ENCODE measurements at regions not wholly inside any gene's neighbourhood (a gene's known extent, or its start where the extent isn't known, plus 50 kb on each side); places are given as distances from the start of the nearest gene placed in this dataset.
A peak's percentile ranks its signal among the peaks of the same experiment; 100 is the strongest.

DNA sequence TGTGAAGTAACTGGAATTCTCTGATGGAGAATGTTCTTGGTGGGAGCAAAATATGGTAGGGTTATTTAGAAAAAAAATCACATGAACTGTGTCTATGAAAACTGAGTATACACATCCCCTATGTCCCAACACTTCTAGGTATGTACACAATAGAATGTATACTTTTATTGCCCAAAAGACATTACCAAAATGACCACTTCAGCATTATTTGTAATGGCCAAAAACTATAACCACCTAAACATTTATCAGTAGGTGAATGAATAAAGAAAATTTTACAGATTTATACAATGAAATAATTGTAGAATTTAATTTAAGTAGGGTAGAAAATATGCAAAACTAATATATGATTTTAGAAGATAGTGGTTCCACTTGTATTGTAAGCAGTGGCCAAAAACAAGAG lies 462.8 kb downstream of the KCNJ3 start:
- no peak for DNase-seq (ENCODE audit: extremely low spot score)
- TF ChIP-seq, protein P1, sequence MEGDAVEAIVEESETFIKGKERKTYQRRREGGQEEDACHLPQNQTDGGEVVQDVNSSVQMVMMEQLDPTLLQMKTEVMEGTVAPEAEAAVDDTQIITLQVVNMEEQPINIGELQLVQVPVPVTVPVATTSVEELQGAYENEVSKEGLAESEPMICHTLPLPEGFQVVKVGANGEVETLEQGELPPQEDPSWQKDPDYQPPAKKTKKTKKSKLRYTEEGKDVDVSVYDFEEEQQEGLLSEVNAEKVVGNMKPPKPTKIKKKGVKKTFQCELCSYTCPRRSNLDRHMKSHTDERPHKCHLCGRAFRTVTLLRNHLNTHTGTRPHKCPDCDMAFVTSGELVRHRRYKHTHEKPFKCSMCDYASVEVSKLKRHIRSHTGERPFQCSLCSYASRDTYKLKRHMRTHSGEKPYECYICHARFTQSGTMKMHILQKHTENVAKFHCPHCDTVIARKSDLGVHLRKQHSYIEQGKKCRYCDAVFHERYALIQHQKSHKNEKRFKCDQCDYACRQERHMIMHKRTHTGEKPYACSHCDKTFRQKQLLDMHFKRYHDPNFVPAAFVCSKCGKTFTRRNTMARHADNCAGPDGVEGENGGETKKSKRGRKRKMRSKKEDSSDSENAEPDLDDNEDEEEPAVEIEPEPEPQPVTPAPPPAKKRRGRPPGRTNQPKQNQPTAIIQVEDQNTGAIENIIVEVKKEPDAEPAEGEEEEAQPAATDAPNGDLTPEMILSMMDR (IDR thresholded peaks at IDR 0.05; ENCODE audit: control extremely low read depth, extremely low read depth, low read depth, missing control alignments), result no peak
- ChIA-PET CTCF (interaction anchor here (1.0 kb wide), 1 partner anchor 14 kb away, joined by 3 read pairs; no protein-coding TSS in a partner anchor), POLR2A (no interaction called here)

DNA sequence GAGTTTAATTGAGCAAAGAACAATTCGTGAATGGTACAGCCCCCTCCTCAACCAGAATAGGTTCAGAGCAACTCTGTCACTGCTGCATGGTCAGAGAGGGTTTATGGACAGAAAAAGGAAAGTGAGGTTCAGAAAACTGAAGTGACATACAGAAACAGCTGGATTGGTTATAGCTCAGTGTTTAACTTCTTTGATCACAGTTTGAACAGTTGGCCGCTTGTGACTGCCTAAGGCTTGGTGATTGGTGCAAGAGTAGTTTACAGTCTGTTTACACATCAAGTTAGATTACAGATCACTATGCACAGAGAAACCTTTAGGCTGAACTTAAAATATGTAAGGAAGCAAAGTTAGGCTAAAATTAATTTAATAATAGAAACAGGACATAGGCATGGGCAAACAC lies 459.2 kb downstream of the KCNJ3 start:
- no peak for DNase-seq (ENCODE audit: extremely low spot score)
- CTCF ChIA-PET, result interaction anchor here (0.8 to 1.1 kb wide), 2 partner anchors 10 to 21 kb away, joined by 3 to 5 read pairs; no protein-coding TSS in a partner anchor
- TF ChIP-seq, protein P1 (IDR thresholded peaks at IDR 0.05; ENCODE audit: control extremely low read depth, extremely low read depth, low read depth, missing control alignments), result no peak
- POLR2A ChIA-PET, result no interaction called here

DNA sequence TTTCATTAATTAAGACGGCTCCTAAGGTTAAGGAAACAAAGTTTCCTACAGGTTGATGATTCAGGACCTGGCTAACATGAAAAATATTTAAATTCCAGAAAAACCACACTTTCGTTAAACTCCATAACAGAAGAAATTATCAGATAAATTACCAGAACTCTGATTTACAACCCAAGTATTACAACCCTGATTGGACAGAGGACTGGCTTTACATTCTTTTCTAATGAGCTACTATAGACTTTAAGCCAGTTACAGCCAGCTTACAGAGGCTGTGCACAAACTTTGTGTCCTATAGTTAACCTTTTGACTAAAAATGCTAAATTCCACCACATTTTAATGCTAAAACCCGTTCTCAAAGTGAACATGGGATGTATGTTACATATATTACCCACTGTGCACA lies 458.6 kb downstream of the KCNJ3 start:
- CTCF ChIA-PET, result interaction anchor here (0.8 kb wide), 1 partner anchor 10 kb away, joined by 5 read pairs; no protein-coding TSS in a partner anchor
- POLR2A ChIA-PET, result no interaction called here
- TF ChIP-seq, protein P1 (IDR thresholded peaks at IDR 0.05; ENCODE audit: control extremely low read depth, extremely low read depth, low read depth, missing control alignments), result no peak
- no peak for DNase-seq (ENCODE audit: extremely low spot score)

DNA sequence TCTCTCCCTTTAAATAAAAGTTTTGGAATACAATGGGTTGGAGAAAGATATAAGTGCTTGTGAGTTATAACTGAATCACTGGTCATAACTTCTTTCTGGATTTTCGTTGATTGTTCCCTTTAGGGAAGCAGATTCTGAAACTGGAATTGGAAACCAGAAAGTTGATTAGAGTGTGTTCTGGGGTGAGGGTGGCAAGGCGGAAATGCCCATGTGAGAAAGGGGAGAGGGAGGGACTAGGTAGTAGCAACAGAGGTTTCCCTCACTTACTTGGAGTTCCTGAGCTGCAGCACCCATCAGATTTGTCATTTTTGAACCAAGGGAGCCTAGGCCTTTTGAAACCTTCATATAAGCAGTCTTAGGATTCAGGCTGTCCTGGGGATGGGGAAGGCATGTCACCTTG lies 453.4 kb downstream of the KCNJ3 start:
- no peak for DNase-seq (ENCODE audit: extremely low spot score)
- ChIA-PET POLR2A (no interaction called here), CTCF (interaction anchor here (0.9 to 5.3 kb wide), 4 partner anchors 10 to 16 kb away, joined by 3 to 30 read pairs (median 4); no protein-coding TSS in a partner anchor)
- TF ChIP-seq, protein P1 (IDR thresholded peaks at IDR 0.05; ENCODE audit: control extremely low read depth, extremely low read depth, low read depth, missing control alignments), result no peak

DNA sequence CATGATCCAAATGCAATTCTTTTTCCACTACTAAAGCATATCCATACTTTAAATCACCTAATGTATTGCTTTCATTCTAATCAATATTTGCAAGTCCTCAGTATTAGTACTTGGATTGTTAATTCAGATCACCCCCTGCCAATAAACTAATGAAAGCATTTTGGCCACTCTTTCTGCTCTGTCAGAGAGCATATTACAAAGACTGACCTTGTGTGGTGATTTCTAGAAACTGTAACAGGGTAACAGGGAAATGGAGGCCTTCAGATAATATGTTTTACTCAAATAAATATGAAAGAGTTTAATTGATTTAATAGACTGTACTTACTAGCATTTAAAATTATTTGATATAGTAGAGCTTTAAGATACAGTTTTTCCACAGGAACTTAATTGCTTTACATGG lies 453.0 kb downstream of the KCNJ3 start:
- no peak for DNase-seq (ENCODE audit: extremely low spot score)
- POLR2A ChIA-PET, result no interaction called here
- TF ChIP-seq, protein P1 (IDR thresholded peaks at IDR 0.05; ENCODE audit: control extremely low read depth, extremely low read depth, low read depth, missing control alignments), result no peak
- CTCF ChIA-PET, result interaction anchor here (0.9 to 5.3 kb wide), 3 partner anchors 9 to 14 kb away, joined by 3 to 30 read pairs (median 5); no protein-coding TSS in a partner anchor

DNA sequence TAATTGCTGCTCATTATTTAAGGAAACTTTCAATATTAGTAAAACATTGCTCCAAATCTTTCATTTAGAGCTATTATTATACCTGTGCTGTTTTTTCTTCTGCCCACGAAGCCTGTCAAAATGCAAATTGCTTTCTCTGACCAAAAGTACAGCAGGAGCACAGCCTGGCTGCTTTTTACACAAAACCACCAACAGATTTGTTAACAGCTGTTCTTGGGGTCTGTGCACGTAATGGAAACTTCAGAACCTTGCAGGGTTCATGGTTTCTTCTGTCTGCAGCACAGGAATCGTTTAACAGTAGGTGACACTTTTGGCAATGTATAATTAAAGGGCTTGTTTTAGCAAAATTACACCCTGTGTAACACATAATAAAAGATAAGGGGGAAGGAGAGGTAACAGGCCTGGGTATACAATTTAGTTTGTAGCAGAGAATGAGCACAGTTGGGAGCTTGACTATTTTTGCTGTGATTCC lies 447.3 kb downstream of the KCNJ3 start:
- ChIA-PET POLR2A (no interaction called here), CTCF (interaction anchor here (1.0 kb wide), 1 partner anchor 57 kb away, joined by 3 read pairs; no protein-coding TSS in a partner anchor)
- TF ChIP-seq, protein P1 (IDR thresholded peaks at IDR 0.05; ENCODE audit: control extremely low read depth, extremely low read depth, low read depth, missing control alignments), result peak; percentile 7
- DNase-seq (ENCODE audit: extremely low spot score), result peak; percentile 41
